Neural crest cell (in vitro differentiated cells): ENCODE measurements at regions not wholly inside any gene's neighbourhood (a gene's known extent, or its start where the extent isn't known, plus 50 kb on each side); places are given as distances from the start of the nearest gene placed in this dataset.
A peak's percentile ranks its signal among the peaks of the same experiment; 100 is the strongest.

Source experiments
- DNase-seq: peaks from one replicate; pipeline ENCODE4 v3.0.0; 2021; ENCODE audit warnings: low read depth, mixed read lengths, low spot score
- H3K27ac Mint-ChIP-seq: one replicate; pipeline ENCODE4 v1.8.0; 2021; ENCODE audit warnings: mild to moderate bottlenecking, mixed read lengths; ENCODE audit not compliant: unreplicated experiment
- H3K27me3 Mint-ChIP-seq: 2 replicates; pipeline ENCODE4 v1.8.0; 2021; ENCODE audit warnings: low read depth, mild to moderate bottlenecking, mixed read lengths
- H3K36me3 Mint-ChIP-seq: 2 replicates; pipeline ENCODE4 v1.8.0; 2021; ENCODE audit warnings: low read depth, mild to moderate bottlenecking, mixed read lengths
- H3K4me1 Mint-ChIP-seq: 2 replicates; pipeline ENCODE4 v1.8.0; 2021; ENCODE audit warnings: mixed read lengths
- H3K4me3 Mint-ChIP-seq: one replicate; pipeline ENCODE4 v1.8.0; 2021; ENCODE audit warnings: mild to moderate bottlenecking, mixed read lengths
- H3K9me3 Mint-ChIP-seq: 2 replicates; pipeline ENCODE4 v1.8.0; 2021; ENCODE audit warnings: mixed read lengths
- TF ChIP-seq, protein P1 (sequence below): fragments of 200-600 bp; sonication (generic); conservative IDR thresholded peaks from 2 replicates; pipeline ENCODE4 v1.5.0; 2021; ENCODE audit warnings: antibody characterized with exemption, mild to moderate bottlenecking

DNA sequence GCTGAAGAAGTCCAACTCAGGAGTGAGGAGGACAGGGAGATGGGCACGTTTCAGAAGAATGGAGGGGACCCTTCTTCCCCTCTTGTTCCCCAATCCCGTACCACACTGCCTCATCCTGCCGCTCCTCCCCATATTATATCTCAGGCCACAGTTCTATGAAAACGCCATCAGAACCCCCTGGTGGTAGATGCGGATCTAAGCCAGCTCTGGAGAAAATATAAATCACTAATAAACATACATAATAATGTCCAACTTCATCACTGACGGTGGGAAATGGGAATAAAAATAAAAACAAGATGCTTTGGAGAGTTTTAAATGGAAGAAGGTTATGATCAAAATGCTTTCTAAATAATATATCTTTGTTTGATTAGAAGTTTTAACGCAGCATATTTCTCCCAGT is 400.3 kb downstream of the CADM1 start:
- no peak for DNase-seq
- no peak overlapping the region for H3K27ac Mint-ChIP-seq
- no peaks in the 10 kb centered on the region for H3K36me3 Mint-ChIP-seq
- H3K4me1 Mint-ChIP-seq: no peaks in the 10 kb centered on the region
- peaks cover 8% of the 10 kb centered on the region for H3K27me3 Mint-ChIP-seq
- no peak overlapping the region for H3K4me3 Mint-ChIP-seq
- no peaks in the 10 kb centered on the region for H3K9me3 Mint-ChIP-seq
- TF ChIP-seq, protein P1, sequence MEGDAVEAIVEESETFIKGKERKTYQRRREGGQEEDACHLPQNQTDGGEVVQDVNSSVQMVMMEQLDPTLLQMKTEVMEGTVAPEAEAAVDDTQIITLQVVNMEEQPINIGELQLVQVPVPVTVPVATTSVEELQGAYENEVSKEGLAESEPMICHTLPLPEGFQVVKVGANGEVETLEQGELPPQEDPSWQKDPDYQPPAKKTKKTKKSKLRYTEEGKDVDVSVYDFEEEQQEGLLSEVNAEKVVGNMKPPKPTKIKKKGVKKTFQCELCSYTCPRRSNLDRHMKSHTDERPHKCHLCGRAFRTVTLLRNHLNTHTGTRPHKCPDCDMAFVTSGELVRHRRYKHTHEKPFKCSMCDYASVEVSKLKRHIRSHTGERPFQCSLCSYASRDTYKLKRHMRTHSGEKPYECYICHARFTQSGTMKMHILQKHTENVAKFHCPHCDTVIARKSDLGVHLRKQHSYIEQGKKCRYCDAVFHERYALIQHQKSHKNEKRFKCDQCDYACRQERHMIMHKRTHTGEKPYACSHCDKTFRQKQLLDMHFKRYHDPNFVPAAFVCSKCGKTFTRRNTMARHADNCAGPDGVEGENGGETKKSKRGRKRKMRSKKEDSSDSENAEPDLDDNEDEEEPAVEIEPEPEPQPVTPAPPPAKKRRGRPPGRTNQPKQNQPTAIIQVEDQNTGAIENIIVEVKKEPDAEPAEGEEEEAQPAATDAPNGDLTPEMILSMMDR: peak; percentile 41

DNA sequence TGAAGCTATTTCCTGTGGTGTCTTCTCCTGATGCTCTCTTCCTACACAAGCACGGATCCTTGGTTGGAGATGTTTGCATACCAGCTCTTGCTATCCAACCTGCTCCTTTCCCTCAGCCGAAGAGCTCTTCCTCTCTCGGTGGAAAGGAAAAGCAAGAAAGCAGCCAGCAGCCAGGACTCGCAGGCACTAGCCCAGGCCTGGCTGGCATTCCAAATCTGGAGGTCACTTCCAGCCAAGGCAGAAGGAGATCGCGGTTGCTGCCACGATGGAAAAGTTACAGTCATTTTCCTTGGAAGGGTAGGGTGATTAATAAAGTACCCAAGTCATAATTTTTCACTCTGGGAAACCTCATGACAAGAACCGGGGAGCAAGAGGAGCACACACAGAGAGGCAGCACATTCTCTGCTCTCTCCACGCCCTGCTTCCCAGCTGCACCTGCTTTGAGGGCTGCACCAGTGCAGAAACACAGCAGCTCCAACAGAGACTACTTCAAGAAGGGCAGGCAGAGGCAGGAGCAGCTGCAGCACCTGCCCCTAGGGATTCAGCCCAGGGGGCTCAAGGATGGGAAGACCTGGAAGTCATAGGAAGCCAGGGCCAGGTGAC is 399.3 kb downstream of the CADM1 start:
- Mint-ChIP-seq H3K27me3 (peaks cover 8% of the 10 kb centered on the region), H3K9me3 (no peaks in the 10 kb centered on the region), H3K4me1 (no peaks in the 10 kb centered on the region), H3K4me3 (no peak overlapping the region), H3K27ac (no peak overlapping the region), H3K36me3 (no peaks in the 10 kb centered on the region)
- TF ChIP-seq, protein P1: no peak
- DNase-seq: no peak

DNA sequence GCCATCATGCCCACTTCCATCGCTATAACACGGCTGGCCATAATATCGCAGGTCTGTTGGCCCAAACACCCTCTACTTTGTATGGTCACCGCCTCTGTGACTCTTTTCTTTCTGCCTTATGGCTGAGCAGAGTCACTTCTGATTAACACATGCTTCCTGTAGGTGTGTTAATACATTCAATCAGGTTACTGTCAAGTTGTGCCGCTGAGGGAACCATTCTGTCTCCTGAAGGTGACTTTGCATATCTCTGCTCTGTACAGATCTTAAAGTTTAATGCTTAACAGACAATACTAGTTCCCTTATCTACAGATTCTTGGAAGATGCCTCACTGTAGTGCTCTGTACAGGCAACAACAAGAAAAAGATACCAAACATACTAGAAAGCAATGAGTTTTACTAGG is 393.1 kb downstream of the CADM1 start:
- Mint-ChIP-seq H3K36me3 (no peaks in the 10 kb centered on the region), H3K27me3 (peaks cover 30% of the 10 kb centered on the region), H3K9me3 (no peaks in the 10 kb centered on the region), H3K4me3 (no peak overlapping the region), H3K4me1 (peaks cover 23% of the 10 kb centered on the region), H3K27ac (no peak overlapping the region)
- TF ChIP-seq, protein P1: no peak
- DNase-seq: no peak

DNA sequence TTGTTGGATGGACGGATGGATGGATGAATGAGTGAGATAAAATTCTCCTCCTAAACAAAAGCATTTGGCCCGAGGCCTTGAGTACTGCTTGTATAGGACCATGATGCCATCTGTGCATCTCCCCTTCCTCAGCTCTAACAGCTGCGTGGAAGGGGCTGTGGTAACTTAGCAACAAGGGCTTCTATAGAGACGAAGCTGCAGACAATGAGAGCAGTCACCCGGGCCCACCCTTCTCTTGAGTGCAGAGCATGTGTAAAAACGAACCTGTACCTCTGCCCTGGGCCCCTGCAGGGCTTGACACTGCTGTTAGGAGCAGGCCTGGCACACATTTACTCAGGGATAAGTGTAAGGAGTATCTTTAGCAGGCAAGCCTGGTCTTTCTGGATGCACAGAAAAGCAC is 391.5 kb downstream of the CADM1 start:
- no peaks in the 10 kb centered on the region for H3K36me3 Mint-ChIP-seq

DNA sequence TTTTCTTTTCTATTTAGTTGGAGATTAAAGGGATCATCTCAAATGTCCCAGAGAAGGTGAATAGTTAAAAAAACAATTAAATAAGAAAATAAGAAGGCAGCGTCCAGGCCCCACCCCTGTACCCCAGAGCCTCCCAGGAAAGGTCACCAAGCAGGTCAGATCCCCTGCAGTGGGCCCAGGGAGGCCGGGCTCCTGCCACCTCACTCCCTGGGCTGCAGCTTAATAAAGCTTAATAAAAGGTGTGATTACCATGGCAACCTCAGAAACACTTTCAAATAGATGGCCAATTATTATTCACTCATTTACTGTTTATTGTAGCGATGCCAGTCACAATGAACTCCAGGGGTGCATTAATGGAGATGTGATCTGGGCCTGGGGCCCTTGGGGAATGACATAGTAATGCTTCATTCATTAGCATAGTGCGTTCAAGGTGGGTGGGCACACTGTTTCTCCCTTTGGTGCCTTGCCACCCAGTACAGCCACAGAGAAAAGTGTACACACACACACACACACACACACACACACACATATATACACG is 386.2 kb downstream of the CADM1 start:
- DNase-seq: no peak
- H3K4me3 Mint-ChIP-seq: no peak overlapping the region
- H3K4me1 Mint-ChIP-seq: peaks cover 23% of the 10 kb centered on the region
- H3K27ac Mint-ChIP-seq: no peak overlapping the region
- H3K27me3 Mint-ChIP-seq: peaks cover 66% of the 10 kb centered on the region
- TF ChIP-seq, protein P1: no peak
- no peaks in the 10 kb centered on the region for H3K9me3 Mint-ChIP-seq
- no peaks in the 10 kb centered on the region for H3K36me3 Mint-ChIP-seq

More for the DNA sequence above, 391.5 kb downstream of the CADM1 start:
- Mint-ChIP-seq H3K9me3 (no peaks in the 10 kb centered on the region), H3K27me3 (peaks cover 34% of the 10 kb centered on the region), H3K27ac (peak overlapping the region; percentile 22), H3K4me1 (peaks cover 30% of the 10 kb centered on the region), H3K4me3 (peak overlapping the region; percentile 32)
- DNase-seq: peak; percentile 42
- TF ChIP-seq, protein P1: no peak
